Hepatocyte (in vitro differentiated cells): ENCODE measurements at regions not wholly inside any gene's neighbourhood (a gene's known extent, or its start where the extent isn't known, plus 50 kb on each side); places are given as distances from the start of the nearest gene placed in this dataset.

Experiments used
- DNase-seq: peaks from one replicate; pipeline ENCODE4 v3.0.0-alpha.2; 2016; ENCODE audit warnings: low spot score
- H2AFZ ChIP-seq: fragments of 200-600 bp; sonication (generic); 2 replicates; pipeline ENCODE4 v1.6.0; 2016; ENCODE audit warnings: antibody characterized with exemption, mild to moderate bottlenecking
- H3K27ac ChIP-seq: fragments of 200-600 bp; sonication (generic); 2 replicates; pipeline ENCODE4 v1.5.1; 2016; ENCODE audit warnings: mild to moderate bottlenecking
- H3K27me3 ChIP-seq: fragments of 200-600 bp; sonication (generic); 2 replicates; pipeline ENCODE4 v1.6.1; 2016
- H3K36me3 ChIP-seq: fragments of 200-600 bp; sonication (generic); replicated peaks from 2 replicates; pipeline ENCODE4 v1.5.1; 2016; ENCODE audit warnings: low read depth; ENCODE audit not compliant: insufficient read depth
- H3K4me1 ChIP-seq: fragments of 200-600 bp; sonication (generic); 2 replicates; pipeline ENCODE4 v1.5.1; 2016; ENCODE audit warnings: mild to moderate bottlenecking, moderate library complexity; ENCODE audit not compliant: insufficient read depth
- H3K4me2 ChIP-seq: fragments of 200-600 bp; sonication (generic); 2 replicates; pipeline ENCODE4 v1.6.0; 2016
- H3K4me3 ChIP-seq: fragments of 200-600 bp; sonication (generic); 2 replicates; pipeline ENCODE4 v1.5.1; 2016; ENCODE audit warnings: mild to moderate bottlenecking
- H3K79me2 ChIP-seq: fragments of 200-600 bp; sonication (generic); 2 replicates; pipeline ENCODE4 v1.6.0; 2017; ENCODE audit warnings: mild to moderate bottlenecking
- H3K9me2 ChIP-seq: fragments of 200-600 bp; sonication (generic); replicated peaks from 2 replicates; pipeline ENCODE4 v1.6.0; 2017; ENCODE audit warnings: mild to moderate bottlenecking; ENCODE audit not compliant: insufficient read depth
- H3K9me3 ChIP-seq: fragments of 200-600 bp; sonication (generic); 2 replicates; pipeline ENCODE4 v1.5.1; 2016; ENCODE audit warnings: low read depth, mild to moderate bottlenecking
- H4K20me1 ChIP-seq: fragments of 200-600 bp; sonication (generic); 2 replicates; pipeline ENCODE4 v1.6.0; 2016; ENCODE audit warnings: mild to moderate bottlenecking; ENCODE audit not compliant: insufficient read depth, poor library complexity, severe bottlenecking
- CTCF ChIP-seq: fragments of 200-600 bp; sonication (generic); IDR thresholded peaks from 2 replicates; pipeline ENCODE4 v1.5.1; 2016; ENCODE audit warnings: antibody characterized with exemption, mild to moderate bottlenecking; ENCODE audit not compliant: poor library complexity
- EZH2 ChIP-seq: fragments of 200-600 bp; sonication (generic); IDR thresholded peaks from 2 replicates; pipeline ENCODE4 v1.6.1; 2016; ENCODE audit warnings: antibody characterized with exemption, mild to moderate bottlenecking, borderline replicate concordance
- EZH2phosphoT487 ChIP-seq: fragments of 200-600 bp; sonication (generic); IDR thresholded peaks from one replicate; pipeline ENCODE4 v1.6.1; 2018; ENCODE audit warnings: antibody characterized with exemption, mild to moderate bottlenecking, low read depth, moderate library complexity; ENCODE audit not compliant: unreplicated experiment, severe bottlenecking
- WGBS: methylation state at CpG from one replicate; pipeline ENCODE4 v1.1.6; 2016; ENCODE audit warnings: low lambda C conversion rate; ENCODE audit errors: missing lambda C conversion rate; 5-methylcytosine and 5-hydroxymethylcytosine counted together

DNA sequence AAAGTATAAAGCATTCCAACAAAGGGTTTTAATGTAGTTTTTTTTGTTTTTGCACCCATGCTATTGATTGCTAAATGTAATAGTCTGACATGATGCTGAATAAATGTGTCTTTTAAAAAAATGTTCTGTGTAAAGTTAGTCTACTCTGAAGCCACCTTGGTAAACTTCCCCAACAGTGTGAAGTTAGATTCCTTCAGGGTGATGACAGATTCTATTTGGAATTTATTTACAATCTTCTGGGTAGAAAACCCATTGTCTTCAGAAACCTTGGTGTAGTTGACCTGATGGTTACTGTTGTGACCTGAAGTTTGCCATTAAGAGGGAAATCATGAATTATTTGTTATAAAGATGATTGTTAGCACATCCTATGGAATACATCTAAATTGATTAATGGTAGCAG, 64.7 kb upstream of the TRPC7 start:
- H4K20me1 ChIP-seq: no peaks in the 10 kb centered on the region
- H3K27ac ChIP-seq: no peak overlapping the region
- peaks cover 6% of the 10 kb centered on the region for H3K4me1 ChIP-seq
- no peaks in the 10 kb centered on the region for H3K79me2 ChIP-seq
- H3K9me3 ChIP-seq: no peaks in the 10 kb centered on the region
- DNase-seq: no peak
- no peak overlapping the region for H3K4me3 ChIP-seq
- H3K27me3 ChIP-seq: no peaks in the 10 kb centered on the region
- H3K4me2 ChIP-seq: no peak overlapping the region
- H2AFZ ChIP-seq: no peak overlapping the region
- H3K36me3 ChIP-seq: no peaks in the 10 kb centered on the region
- TF ChIP-seq CTCF (no peak), EZH2 (no peak), EZH2phosphoT487 (no peak)
- no peaks in the 10 kb centered on the region for H3K9me2 ChIP-seq

- no peak for DNase-seq
- no peaks in the 10 kb centered on the region for H3K9me2 ChIP-seq
- no peaks in the 10 kb centered on the region for H4K20me1 ChIP-seq
- H3K9me3 ChIP-seq: no peaks in the 10 kb centered on the region
- H3K27me3 ChIP-seq: no peaks in the 10 kb centered on the region
- 83% methylated on average over 2 of the region's 2 CpGs for WGBS
- no peak for TF ChIP-seq EZH2
- no peak for TF ChIP-seq CTCF
- no peak for TF ChIP-seq EZH2phosphoT487
- no peak overlapping the region for H2AFZ ChIP-seq
- H3K79me2 ChIP-seq: no peaks in the 10 kb centered on the region
- H3K27ac ChIP-seq: no peak overlapping the region
- no peak overlapping the region for H3K4me3 ChIP-seq
- no peaks in the 10 kb centered on the region for H3K36me3 ChIP-seq
- H3K4me1 ChIP-seq: peaks cover 6% of the 10 kb centered on the region
- no peak overlapping the region for H3K4me2 ChIP-seq
These were observed 62.1 kb upstream of the TRPC7 start for GRCh38 chr5:136427426-136427825.

- Histone ChIP-seq H3K4me2 (no peak overlapping the region), H3K79me2 (no peaks in the 10 kb centered on the region), H2AFZ (no peak overlapping the region), H3K36me3 (no peaks in the 10 kb centered on the region), H3K4me1 (peaks cover 6% of the 10 kb centered on the region), H3K27me3 (no peaks in the 10 kb centered on the region), H3K9me3 (no peaks in the 10 kb centered on the region), H3K4me3 (no peak overlapping the region), H3K9me2 (no peaks in the 10 kb centered on the region), H3K27ac (no peak overlapping the region), H4K20me1 (no peaks in the 10 kb centered on the region)
- no peak for DNase-seq
- 72% methylated on average over 3 of the region's 3 CpGs for WGBS
- TF ChIP-seq EZH2 (no peak), CTCF (no peak), EZH2phosphoT487 (no peak)
These were observed 60.6 kb upstream of the TRPC7 start for GRCh38 chr5:136425921-136426320.
